22Rv1 (cell line): ENCODE measurements at regions not wholly inside any gene's neighbourhood (a gene's known extent, or its start where the extent isn't known, plus 50 kb on each side); places are given as distances from the start of the nearest gene placed in this dataset.

Experiments
- H3K27ac ChIP-seq: fragments of 450-650 bp; 2 replicates; pipeline ENCODE4 v1.5.1; 2017
- ZFX ChIP-seq: fragments of 450-650 bp; IDR thresholded peaks from 2 replicates; pipeline ENCODE4 v1.6.1; 2017; ENCODE audit warnings: antibody characterized with exemption, borderline replicate concordance
- TF ChIP-seq, protein P1 (sequence below): fragments of 450-650 bp; IDR thresholded peaks from 2 replicates; pipeline ENCODE4 v1.5.1; 2017; ENCODE audit warnings: mild to moderate bottlenecking

DNA sequence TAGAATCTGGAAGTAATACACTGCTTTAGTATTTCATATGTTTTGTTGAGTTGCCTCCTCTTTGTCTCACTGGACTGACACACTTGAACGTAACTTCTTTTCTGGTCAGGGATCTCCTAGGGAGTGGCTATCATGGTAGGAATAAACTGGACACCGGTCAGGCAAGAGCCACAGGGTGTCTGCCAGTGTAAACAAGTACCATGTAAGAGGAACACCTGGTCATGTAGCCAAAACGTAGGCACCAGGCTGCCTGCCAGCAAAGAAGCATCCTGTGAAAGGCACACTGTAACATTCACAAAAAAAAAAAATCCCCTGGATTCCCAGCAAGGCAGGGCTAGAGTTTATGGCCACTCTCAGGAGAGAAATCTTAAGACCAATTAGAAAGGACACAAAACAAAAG is 372.8 kb upstream of the RND3 start:
- TF ChIP-seq, protein P1, sequence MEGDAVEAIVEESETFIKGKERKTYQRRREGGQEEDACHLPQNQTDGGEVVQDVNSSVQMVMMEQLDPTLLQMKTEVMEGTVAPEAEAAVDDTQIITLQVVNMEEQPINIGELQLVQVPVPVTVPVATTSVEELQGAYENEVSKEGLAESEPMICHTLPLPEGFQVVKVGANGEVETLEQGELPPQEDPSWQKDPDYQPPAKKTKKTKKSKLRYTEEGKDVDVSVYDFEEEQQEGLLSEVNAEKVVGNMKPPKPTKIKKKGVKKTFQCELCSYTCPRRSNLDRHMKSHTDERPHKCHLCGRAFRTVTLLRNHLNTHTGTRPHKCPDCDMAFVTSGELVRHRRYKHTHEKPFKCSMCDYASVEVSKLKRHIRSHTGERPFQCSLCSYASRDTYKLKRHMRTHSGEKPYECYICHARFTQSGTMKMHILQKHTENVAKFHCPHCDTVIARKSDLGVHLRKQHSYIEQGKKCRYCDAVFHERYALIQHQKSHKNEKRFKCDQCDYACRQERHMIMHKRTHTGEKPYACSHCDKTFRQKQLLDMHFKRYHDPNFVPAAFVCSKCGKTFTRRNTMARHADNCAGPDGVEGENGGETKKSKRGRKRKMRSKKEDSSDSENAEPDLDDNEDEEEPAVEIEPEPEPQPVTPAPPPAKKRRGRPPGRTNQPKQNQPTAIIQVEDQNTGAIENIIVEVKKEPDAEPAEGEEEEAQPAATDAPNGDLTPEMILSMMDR: no peak
- no peak for TF ChIP-seq ZFX
- H3K27ac ChIP-seq: no peak overlapping the region

DNA sequence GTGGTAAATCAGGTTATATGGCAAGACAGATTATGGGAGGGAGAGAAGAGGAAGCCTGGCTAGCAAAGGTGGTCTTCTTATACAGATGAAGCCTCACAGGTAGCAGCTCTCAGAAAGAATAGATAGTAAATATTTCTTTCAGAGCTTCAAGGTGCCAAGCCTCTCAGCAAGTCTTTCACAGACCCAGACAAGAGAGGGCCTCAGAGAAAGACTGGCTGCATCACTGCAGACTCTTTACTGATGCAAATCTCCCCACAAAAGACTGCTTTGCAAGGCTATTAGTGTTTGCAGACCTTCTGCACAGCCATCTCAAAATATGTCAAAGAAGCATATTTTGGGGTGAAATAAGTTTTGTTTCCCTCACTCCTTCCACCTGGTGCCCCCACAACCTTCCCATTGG is 372.4 kb upstream of the RND3 start:
- H3K27ac ChIP-seq: no peak overlapping the region
- no peak for TF ChIP-seq ZFX
- TF ChIP-seq, protein P1: no peak

DNA sequence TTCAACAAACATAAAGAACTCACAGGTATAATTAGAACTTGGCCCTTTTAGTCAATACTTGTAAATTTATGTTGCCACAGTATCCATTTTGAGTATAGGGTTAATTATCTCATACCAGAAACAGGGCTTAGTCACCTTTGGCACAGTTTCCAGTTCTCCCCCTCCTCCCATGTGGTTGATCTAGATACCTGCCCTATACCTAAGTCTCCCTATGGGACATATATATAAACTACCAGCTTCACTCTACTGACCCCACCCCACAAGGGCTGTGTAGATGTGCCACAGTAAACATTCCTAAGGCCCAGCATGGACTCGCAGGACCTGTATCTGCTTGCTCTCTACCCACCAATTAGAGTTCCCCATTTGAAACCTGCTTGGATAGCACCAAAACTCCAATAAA is 371.7 kb upstream of the RND3 start:
- TF ChIP-seq, protein P1: no peak
- no peak for TF ChIP-seq ZFX
- H3K27ac ChIP-seq: no peak overlapping the region

DNA sequence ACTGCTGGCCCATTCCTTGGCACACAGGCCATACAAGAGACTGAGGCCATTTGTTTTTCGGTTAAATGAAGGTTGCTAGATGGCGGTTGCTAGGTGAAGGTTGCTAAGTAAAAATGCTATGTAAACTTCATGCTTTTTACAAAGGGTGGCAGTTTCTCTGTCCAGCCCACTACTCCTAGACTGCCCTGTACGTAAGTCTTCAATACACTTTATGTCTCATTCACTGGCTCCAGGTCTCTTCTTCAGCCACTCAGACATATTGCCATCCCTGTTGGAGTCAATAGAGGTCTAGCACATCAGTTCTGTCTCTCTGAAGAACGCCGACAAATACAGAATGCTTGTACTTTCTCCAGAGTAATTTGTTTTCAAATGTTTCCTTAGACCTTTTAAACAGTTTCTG is 370.9 kb upstream of the RND3 start:
- no peak overlapping the region for H3K27ac ChIP-seq
- TF ChIP-seq ZFX: no peak
- TF ChIP-seq, protein P1: no peak

DNA sequence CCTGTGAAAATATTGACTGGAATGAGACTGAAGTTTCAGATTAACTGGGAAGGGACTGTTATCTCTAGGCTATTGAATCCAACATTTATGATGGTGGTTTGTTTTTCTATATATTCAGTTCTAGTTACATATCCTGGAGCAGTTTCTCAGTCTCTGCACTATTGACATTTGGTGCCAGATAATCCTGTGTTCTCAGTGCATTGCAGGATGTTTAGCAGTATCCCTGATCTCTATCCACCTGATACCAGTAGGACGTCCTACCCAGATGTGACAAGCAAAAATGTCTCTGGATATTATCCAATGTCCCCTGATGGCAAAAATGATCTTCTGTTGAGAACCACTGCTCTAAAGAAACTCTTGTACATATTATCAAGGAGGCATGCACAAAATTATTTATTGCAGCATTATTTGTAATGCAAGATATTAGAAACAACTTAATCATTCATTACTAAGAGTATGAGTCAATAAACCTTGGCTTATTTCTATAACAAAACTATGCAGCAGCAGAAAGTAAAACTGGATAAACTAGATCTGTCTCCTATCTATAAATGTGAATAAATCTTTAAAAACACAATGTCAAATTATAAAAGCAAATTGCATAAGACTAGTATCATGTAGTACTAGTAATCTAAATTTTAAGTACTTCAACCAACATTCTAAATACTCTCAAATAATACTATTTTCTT is 369.3 kb upstream of the RND3 start:
- no peak for TF ChIP-seq ZFX
- TF ChIP-seq, protein P1: no peak
- H3K27ac ChIP-seq: no peak overlapping the region

DNA sequence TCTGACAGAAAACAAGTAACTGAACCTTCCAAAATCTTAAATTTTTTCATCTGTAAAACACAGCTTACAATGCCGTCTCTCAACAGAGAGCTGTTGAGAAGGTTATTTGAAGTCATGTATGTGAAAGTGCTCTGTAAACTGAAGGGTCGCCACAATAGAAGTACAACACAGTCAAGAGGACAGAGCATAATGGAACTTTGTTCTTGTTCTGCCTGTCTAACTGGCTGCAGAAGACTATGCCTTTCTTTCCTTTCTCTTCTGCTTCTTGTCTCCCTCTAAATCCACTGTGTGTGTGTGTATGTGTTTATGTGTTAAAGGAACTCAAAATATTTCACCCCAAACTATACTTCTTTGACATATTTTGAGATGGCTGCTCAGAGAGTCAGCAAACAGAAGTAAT is 365.8 kb upstream of the RND3 start:
- no peak overlapping the region for H3K27ac ChIP-seq
- TF ChIP-seq, protein P1: no peak
- no peak for TF ChIP-seq ZFX

DNA sequence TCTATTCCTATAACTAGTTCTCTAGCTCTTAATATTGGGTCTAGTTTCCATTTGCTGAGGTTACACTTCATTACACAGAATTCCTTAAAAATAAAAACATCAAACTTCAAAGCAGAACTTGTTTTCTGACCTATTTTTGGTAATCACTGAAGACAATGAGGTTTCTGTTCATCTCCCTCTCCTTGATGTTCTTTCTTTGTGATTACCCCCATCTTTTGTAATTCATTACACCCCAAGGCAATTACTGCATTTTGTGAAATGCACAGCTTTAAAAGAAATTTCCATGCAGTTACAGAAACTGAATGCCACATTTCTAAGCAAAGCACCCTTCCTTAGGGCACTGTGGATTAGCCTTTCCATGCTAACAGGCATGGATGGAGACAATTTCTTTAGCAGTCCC is 363.2 kb upstream of the RND3 start:
- TF ChIP-seq ZFX: no peak
- TF ChIP-seq, protein P1: no peak

More for the DNA sequence above, 363.2 kb upstream of the RND3 start:
- no peak overlapping the region for H3K27ac ChIP-seq
